HG03045 (cell line): ENCODE measurements at regions not wholly inside any gene's neighbourhood (a gene's known extent, or its start where the extent isn't known, plus 50 kb on each side); places are given as distances from the start of the nearest gene placed in this dataset.
"Not testable (repeated sequence)": the region's sequence is repeated elsewhere in the genome, so short reads cannot be mapped to it uniquely, and the experiment has no call there.

Source experiments
- ATAC-seq: cut with Tn5 transposase; IDR thresholded peaks from one replicate; pipeline ENCODE4 v1.9.1; 2021; ENCODE audit warnings: mild to moderate bottlenecking, moderate library complexity; ENCODE audit not compliant: unreplicated experiment

DNA sequence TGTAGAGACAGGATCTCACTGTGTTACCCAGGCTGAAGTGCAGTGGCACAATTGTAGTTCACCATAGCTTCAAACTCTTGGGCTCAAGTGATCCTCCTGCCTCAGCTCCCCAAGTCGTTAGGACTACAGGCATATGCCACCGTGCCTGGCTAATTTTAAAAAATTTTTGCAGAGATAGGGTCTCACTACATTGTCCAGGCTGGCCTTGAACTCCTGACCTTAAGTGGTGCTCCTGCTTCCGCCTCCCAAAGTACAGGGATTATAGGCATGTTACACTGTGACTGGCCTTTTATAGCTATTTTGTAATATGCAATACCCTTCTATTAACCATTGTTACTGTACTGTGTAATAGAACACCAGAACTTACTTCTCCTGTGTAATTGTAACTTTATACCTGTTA is 139.3 kb upstream of the ZNF267 start:
- ATAC-seq, result no peak

DNA sequence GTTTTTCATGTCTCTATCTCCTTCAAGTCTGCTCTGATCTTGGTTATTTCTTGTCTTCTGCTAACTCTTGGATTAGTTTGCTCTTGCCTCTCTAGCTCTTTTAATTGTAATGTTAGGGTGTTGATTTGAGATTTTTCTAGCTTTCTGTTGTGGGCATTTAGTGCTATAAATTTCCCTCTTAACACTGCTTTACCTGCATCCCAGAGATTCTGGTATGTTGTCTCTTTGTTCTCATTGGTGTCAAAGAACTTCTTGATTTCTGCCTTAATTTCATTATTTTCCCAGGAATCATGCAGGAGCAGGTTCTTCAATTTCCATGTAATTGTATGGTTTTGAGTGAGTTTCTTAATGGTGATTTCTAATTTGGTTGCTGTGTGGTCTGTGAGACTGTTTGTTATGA is 128.5 kb upstream of the ZNF267 start:
- not testable (repeated sequence) for ATAC-seq

DNA sequence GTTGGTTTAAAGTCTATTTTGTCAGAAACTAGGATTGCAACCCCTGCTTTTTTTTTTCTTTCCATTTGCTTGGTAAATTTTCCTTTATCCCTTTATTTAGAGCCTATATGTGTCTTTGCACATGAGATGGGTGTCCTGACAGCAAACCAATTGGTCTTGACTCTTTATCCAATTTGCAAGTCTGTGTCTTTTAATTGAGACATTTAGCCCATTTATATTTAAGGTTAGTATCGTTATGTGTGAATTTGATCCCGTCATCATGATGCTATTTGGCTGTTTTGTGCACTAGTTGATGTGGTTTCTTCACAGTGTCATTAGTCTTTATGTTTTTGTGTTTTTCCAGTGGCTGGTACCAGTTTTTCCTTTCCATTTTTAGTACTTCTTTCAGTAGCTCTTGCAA is 127.7 kb upstream of the ZNF267 start:
- ATAC-seq, result no peak

DNA sequence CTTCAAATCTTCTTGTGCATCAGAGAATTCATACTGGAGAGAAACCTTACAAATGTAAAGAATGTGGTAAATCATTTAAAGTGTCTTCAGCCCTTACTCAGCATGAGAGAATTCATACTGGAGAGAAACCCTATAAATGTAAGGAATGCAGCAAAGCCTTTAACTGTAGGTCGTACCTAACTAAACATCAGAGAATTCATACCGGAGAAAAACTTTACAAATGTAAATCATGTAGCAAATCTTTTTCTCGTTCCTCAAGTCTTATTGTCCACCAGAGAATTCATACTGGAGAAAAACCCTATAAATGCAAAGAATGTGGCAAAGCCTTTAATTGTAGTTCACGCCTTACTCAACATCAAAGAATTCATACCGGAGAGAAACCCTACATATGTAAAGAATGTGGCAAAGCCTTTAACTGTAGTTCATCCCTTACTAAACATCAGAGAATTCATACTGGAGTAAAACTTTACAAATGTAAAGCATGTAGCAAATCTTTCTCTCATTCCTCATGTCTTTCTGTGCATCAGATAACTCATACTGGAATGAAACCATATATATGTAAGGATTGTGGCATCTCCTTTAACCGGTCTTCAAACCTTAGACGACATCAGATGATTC is 118.5 kb upstream of the ZNF267 start:
- no peak for ATAC-seq

DNA sequence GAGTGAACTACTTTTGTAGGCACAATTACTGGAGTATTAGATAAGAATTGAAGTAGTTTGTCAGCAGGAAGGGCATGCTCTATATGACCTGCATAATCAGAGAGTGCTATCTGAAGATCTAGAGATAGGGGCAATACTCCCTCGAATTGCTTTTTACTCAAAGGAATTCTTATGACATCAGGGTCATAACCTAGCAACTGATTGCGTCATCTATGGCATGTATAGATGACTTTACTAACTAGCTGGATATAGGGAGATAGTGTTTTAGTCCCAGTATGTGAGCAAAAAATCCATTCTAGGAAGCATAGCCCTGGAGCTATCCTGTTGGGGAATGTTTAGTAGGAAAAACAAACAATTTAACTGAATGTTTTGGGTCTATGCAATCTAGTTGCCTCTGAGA is 109.5 kb upstream of the ZNF267 start:
- ATAC-seq, result no peak

DNA sequence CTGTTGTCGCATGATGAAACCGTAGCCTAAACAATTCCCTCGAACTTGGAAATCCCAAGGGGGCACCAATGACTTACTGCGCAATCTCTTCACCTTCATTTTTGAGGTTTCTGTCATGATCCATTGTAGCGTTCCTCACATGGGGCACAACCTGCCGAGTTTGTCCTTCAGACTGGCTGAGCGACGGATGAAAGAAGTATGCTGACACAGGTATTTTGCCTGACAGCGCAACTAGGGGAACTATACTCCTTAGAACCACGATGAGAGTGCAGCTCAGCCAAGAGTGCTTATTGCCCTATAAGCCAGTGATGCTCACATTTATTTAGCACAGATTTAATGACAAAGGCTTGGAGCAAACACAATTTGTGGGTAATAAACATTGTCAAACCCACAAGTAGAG is 106.3 kb upstream of the ZNF267 start:
- no peak for ATAC-seq

DNA sequence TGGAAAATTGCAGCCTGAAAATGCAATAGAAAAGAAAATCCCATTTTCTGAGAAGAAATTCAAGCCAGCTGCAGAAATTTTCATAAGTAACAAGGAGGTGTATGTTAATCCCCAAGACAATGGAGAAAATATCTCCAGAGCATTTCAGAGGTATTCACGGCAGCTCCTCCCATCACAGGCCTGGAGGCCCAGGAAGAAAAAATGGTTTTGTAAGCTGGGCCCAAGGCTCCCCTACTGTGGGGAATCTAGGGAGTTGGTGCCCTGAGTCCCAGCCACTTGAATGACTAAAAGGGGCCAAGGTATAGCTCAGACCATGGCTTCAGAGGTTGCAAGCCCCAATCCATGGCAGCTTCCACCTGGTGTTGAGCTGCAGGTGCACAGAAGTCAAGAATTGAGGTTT is 93.3 kb upstream of the ZNF267 start:
- ATAC-seq, result no peak

DNA sequence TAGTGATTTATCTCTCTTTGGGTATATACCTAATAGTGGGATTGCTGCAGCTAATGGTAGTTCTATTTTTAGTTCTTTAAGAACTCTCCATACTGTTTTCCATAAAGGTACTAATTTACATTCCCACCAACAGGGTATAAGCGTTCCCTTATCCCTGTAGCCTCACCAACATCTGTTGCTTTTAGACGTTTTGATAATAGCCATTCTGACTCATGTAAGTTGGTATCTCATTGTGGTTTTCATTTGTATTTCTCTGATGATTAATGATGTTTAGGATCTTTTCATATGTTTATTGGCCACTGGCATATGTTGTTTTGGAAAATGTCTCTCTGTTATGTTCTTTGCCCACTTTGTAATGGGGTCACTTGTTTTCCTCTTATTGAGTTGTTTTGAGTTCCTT is 88.5 kb upstream of the ZNF267 start:
- no peak for ATAC-seq

DNA sequence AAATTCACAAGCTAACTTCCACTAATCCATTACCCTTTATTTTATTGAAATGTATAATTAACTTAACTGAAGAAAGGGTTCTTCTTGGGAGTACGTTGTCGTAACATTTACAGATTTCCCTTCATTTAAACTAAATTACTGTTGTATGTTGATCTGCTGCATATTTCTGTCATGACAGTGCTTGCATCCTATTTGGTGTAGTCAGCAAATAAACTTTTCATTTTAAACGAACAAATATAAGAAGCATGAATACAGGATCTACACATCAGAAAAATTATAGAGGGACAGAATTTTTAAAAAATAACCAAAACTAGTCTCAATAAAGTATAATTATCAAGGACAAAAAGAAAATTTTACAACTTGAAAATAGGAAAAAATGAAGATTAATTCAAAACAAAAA is 66.5 kb upstream of the ZNF267 start:
- no peak for ATAC-seq

DNA sequence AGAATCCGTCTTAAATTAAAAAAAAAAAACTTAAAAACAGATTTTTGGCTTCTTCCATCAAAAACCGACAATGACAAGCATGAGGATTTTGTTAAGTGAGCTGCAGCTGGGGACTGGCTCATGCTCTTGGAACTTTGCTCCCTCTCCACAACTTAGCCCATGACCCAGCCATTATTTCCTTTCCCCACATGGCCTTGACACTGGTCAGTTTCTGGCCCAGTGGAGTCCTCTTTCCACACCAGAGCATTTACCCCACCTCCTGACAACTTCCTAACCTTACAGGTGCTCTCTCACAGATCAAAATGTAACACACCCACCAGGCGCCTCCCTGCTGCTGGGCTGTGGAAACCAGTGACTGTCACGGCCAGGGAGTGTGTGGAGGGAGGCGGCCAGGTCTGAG is 62.7 kb upstream of the ZNF267 start:
- ATAC-seq, result no peak

DNA sequence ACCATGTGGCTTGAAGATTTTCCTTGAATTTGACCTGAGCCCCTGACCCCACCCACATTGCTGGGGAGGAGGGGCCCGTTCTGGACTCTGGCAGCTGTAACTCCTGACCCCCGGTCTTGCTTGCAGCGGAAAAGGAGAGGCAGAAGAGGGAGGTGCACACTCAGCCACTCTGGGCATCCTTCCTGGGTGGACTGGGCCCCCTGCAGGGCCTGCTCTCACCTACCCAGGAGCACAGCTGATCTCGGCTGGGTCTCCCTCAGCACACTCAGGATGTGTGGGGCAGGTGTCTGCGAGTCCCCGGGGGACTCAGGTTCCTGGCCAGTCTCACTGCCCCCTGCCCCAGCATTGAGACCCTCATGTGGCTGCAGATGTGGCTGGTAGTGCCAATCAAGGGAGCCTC is 57.5 kb upstream of the ZNF267 start:
- ATAC-seq, result not testable (repeated sequence)

DNA sequence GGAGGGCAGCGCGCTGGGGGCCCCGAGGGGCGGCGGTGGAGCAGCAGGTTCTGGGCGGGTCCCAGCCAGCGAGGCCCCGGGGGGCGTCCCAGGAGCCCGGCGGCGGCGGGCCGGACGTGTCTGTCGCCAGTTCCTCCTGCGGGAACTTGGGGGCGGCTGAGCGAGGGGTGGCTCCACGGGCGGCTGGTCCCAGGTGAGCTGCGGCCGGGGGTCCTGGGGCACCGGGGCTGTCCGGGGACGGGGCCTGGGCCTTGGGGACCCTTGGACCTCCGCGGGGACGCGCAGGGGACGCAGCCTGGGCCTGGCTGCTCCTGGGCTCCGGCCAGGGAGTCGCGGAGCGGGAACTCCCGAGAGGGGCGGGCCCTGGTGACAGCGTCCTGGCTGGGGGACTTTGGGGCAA is 54.2 kb upstream of the ZNF267 start:
- ATAC-seq, result no peak

DNA sequence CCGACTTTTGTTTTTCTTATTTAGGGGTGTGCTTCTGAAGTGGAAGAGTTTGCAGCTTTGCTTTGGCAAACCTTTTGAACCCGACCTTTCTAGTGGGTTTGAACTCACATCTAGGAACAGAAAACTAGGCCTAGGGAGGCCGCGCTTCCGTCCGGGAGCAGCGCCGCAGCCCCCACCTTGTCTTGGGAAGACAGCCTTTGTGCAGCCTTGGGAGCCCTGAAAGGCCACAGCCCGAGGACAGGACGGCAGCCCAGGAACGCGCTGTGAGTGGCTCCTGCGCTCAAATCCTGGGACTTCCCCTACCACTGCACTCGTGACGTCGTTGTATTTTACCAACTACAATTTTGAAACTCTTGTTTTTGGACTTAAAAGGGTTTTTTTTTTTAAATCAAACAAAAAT is 53.7 kb upstream of the ZNF267 start:
- ATAC-seq, result no peak
